ENCODE measurements at regions not wholly inside any gene's neighbourhood (a gene's known extent, or its start where the extent isn't known, plus 50 kb on each side); places are given as distances from the start of the nearest gene placed in this dataset.

DNA sequence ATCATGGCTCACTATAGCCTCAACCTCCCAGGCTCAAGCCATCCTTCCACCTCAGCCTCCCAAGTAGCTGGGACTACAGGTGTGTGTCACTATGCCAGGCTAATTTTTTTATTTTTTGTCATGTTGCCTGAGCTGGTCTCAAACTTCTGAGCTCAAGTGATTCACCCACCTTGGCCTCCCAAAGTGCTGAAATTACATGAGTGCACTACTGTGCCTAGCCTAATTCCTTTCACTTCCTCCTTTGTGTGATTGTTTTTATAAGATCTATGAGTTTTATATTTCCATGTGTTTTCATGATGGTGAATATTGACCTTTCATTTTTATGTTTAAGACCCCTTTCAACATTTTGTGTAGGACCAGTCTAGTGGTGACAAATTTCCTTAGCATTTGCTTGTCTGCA is 55.2 kb upstream of the IL12B start:
- Histone ChIP-seq H3K27me3 (ENCODE audit: control insufficient read depth, insufficient read depth, low read length) (no peaks in the 10 kb centered on the region), H3K36me3 (ENCODE audit: control insufficient read depth, insufficient read depth, low read length) (no peaks in the 10 kb centered on the region), H3K27ac (ENCODE audit: low read length) (no peak overlapping the region), H3K4me1 (ENCODE audit: control insufficient read depth, insufficient read depth, low read length) (no peaks in the 10 kb centered on the region), H3K9me3 (ENCODE audit: control insufficient read depth, low read depth, low read length) (peaks cover 18% of the 10 kb centered on the region), H3K4me3 (ENCODE audit: low read length) (no peak overlapping the region)
- no peak for DNase-seq

DNA sequence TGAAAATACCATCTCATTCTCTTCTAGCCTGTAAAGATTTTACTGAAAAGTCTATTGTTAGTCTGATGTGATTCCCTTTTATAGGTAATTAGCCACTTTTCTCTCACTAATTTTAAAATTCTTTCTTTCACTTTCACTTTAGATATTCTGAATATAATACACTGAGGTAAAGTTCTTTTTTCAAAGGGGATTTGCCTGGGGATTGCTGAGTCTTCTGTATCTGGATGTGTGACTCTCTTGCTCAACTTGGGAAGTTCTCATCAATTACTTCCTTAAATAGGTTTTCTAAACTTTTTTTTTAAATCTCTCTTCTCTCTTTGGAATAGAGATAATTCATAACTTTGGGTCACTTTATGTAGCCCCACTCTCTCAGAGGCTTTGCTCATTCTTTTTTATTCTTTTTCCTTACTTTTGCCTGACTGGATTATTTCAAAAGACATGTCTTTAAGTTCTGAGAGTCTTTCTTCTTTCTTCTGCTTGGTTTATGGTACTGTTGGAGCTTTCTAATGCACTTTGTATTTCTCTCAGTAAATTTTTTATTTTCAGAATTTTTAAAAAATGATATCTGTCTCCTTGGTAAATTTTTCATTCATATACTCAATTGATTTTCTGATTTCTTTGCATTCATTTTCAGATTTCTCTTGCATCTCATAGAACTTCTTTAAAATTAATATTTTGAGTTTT is 55.9 kb upstream of the IL12B start:
- DNase-seq, result no peak
- Histone ChIP-seq H3K4me1 (ENCODE audit: control insufficient read depth, insufficient read depth, low read length) (no peaks in the 10 kb centered on the region), H3K27ac (ENCODE audit: low read length) (no peak overlapping the region), H3K36me3 (ENCODE audit: control insufficient read depth, insufficient read depth, low read length) (no peaks in the 10 kb centered on the region), H3K9me3 (ENCODE audit: control insufficient read depth, low read depth, low read length) (peaks cover 18% of the 10 kb centered on the region), H3K27me3 (ENCODE audit: control insufficient read depth, insufficient read depth, low read length) (no peaks in the 10 kb centered on the region), H3K4me3 (ENCODE audit: low read length) (no peak overlapping the region)

- Histone ChIP-seq H3K36me3 (ENCODE audit: control insufficient read depth, insufficient read depth, low read length) (no peaks in the 10 kb centered on the region), H3K4me3 (ENCODE audit: low read length) (no peak overlapping the region), H3K27me3 (ENCODE audit: control insufficient read depth, insufficient read depth, low read length) (peaks cover 5% of the 10 kb centered on the region), H3K9me3 (ENCODE audit: control insufficient read depth, low read depth, low read length) (no peaks in the 10 kb centered on the region), H3K27ac (ENCODE audit: low read length) (no peak overlapping the region), H3K4me1 (ENCODE audit: control insufficient read depth, insufficient read depth, low read length) (no peaks in the 10 kb centered on the region)
- 67% methylated on average over 1 of the region's 2 CpGs for WGBS (ENCODE audit: insufficient coverage, low lambda C conversion rate)
- DNase-seq, result no peak
These were observed 62.6 kb upstream of the IL12B start for GRCh38 chr5:159392871-159393270.

DNA sequence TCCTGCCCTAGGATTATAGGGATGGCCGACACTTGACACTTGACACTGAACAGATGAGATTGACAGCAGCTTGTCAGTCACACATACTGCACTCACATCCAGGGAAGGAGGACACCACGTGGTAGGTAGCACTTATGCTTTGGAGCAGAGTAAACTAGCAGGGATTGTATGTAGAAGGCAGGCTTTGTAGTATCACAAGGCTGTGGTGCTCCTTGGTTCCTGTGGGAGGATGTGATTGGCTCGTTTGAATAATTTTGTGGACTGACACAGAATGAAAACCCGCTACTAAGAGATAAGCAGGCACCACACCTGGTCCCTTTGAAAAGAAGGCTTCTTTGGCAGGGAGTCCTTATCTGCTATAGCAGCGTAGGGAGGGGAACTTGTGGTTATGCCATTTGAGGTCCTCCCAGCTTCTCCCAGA is 63.6 kb upstream of the IL12B start:
- no peak for DNase-seq
- peaks cover 5% of the 10 kb centered on the region for H3K27me3 ChIP-seq (ENCODE audit: control insufficient read depth, insufficient read depth, low read length)
- WGBS (ENCODE audit: insufficient coverage, low lambda C conversion rate), result no CpG with 5 or more reads among the region's 5 CpGs
- no peak overlapping the region for H3K4me3 ChIP-seq (ENCODE audit: low read length)
- H3K9me3 ChIP-seq (ENCODE audit: control insufficient read depth, low read depth, low read length), result no peaks in the 10 kb centered on the region
- H3K4me1 ChIP-seq (ENCODE audit: control insufficient read depth, insufficient read depth, low read length), result no peaks in the 10 kb centered on the region
- H3K27ac ChIP-seq (ENCODE audit: low read length), result no peak overlapping the region
- no peaks in the 10 kb centered on the region for H3K36me3 ChIP-seq (ENCODE audit: control insufficient read depth, insufficient read depth, low read length)

DNA sequence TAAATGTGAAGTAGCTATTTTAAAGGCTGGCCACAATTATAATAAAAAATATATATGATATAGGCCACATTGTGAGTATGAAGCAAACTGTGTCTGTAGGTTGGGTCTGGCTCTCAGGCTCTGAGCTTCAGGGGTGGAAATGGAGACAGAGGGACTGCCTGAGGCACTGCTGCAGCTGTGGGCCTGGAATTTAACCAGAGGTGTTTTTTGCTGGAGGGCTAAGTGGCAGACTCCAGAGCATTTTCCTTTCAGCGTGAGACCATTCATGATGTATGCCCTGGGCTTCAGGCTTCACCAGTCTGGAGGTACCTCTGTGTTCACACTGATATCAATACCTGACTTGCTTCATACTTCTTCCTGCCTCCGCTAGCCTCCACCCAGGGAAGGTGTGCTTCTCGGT is 64.9 kb upstream of the IL12B start:
- Histone ChIP-seq H3K9me3 (ENCODE audit: control insufficient read depth, low read depth, low read length) (no peaks in the 10 kb centered on the region), H3K27me3 (ENCODE audit: control insufficient read depth, insufficient read depth, low read length) (peaks cover 5% of the 10 kb centered on the region), H3K27ac (ENCODE audit: low read length) (no peak overlapping the region), H3K4me1 (ENCODE audit: control insufficient read depth, insufficient read depth, low read length) (no peaks in the 10 kb centered on the region), H3K4me3 (ENCODE audit: low read length) (no peak overlapping the region), H3K36me3 (ENCODE audit: control insufficient read depth, insufficient read depth, low read length) (no peaks in the 10 kb centered on the region)
- WGBS (ENCODE audit: insufficient coverage, low lambda C conversion rate), result no CpG with 5 or more reads among the region's 3 CpGs
- DNase-seq, result no peak

DNA sequence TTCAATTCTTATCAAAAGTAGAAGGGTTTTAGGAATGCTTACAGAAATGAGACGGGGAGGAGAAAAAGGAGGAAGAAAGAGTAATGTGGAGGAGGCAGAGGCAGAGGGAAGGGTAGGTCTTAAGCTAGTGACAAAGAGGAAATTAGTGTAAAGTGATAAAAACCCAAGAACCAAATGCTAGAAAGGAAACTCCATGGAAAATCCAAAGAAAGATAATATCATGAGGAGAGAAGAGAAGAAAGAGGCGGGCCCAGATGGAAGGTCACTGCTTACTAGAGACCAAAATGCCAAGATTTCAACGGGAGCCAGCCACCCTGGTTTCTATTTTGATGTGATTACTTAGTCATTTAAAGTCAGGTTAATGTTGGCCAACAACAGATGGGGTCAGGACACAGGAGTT is 68.6 kb upstream of the IL12B start:
- H3K4me1 ChIP-seq (ENCODE audit: control insufficient read depth, insufficient read depth, low read length), result no peaks in the 10 kb centered on the region
- H3K9me3 ChIP-seq (ENCODE audit: control insufficient read depth, low read depth, low read length), result no peaks in the 10 kb centered on the region
- 50% methylated on average over 2 of the region's 3 CpGs for WGBS (ENCODE audit: insufficient coverage, low lambda C conversion rate)
- peaks cover 5% of the 10 kb centered on the region for H3K27me3 ChIP-seq (ENCODE audit: control insufficient read depth, insufficient read depth, low read length)
- no peaks in the 10 kb centered on the region for H3K36me3 ChIP-seq (ENCODE audit: control insufficient read depth, insufficient read depth, low read length)
- H3K4me3 ChIP-seq (ENCODE audit: low read length), result no peak overlapping the region
- no peak overlapping the region for H3K27ac ChIP-seq (ENCODE audit: low read length)
- no peak for DNase-seq

DNA sequence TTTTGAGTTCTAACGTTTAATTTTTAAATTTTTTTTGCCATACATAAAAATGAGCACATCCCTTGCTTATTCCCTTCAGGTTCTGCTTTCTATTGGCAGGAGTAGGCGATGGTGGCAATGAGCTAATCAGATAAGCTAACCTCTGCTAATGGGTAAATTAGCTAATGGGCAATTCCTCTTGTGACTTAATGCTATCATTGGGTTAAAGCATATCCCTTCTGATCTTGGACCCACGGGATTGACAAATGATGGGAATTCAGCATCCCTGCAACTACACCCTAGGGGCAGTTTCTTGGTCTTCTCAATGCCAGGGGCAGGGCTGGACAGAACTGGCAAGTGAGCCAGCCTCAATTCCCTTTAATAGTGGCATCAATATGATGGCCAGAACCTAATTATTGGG is 70.2 kb upstream of the IL12B start:
- no peaks in the 10 kb centered on the region for H3K9me3 ChIP-seq (ENCODE audit: control insufficient read depth, low read depth, low read length)
- no peak for DNase-seq
- WGBS (ENCODE audit: insufficient coverage, low lambda C conversion rate), result no CpG with 5 or more reads among the region's 3 CpGs
- H3K27ac ChIP-seq (ENCODE audit: low read length), result no peak overlapping the region
- no peak overlapping the region for H3K4me3 ChIP-seq (ENCODE audit: low read length)
- no peaks in the 10 kb centered on the region for H3K36me3 ChIP-seq (ENCODE audit: control insufficient read depth, insufficient read depth, low read length)
- peaks cover 2% of the 10 kb centered on the region for H3K27me3 ChIP-seq (ENCODE audit: control insufficient read depth, insufficient read depth, low read length)
- H3K4me1 ChIP-seq (ENCODE audit: control insufficient read depth, insufficient read depth, low read length), result no peaks in the 10 kb centered on the region

DNA sequence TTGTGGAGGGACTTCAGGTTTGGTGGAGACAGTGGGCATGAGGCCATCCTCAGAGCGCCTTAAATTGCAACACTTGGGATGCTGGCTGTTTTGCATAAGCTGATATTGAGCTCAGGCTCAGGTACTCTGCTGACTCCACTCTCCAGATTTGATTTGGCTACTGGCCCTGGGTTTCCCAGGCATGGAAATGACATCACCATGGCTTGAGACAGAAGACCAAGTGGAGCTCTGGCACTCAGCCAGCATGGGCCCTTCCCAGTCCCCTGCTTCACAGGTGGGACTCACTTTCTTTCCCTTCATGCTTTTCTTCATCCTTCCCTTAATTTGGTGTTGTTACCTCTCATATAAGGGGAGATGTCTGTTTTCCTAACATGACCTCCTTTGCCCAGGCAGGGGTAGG is 72.0 kb upstream of the IL12B start:
- Histone ChIP-seq H3K27ac (ENCODE audit: low read length) (no peak overlapping the region), H3K36me3 (ENCODE audit: control insufficient read depth, insufficient read depth, low read length) (no peaks in the 10 kb centered on the region), H3K27me3 (ENCODE audit: control insufficient read depth, insufficient read depth, low read length) (peaks cover 3% of the 10 kb centered on the region), H3K4me3 (ENCODE audit: low read length) (no peak overlapping the region), H3K9me3 (ENCODE audit: control insufficient read depth, low read depth, low read length) (no peaks in the 10 kb centered on the region), H3K4me1 (ENCODE audit: control insufficient read depth, insufficient read depth, low read length) (no peaks in the 10 kb centered on the region)
- no peak for DNase-seq
- WGBS (ENCODE audit: insufficient coverage, low lambda C conversion rate), result no CpG with 5 or more reads among the region's 1 CpG

DNA sequence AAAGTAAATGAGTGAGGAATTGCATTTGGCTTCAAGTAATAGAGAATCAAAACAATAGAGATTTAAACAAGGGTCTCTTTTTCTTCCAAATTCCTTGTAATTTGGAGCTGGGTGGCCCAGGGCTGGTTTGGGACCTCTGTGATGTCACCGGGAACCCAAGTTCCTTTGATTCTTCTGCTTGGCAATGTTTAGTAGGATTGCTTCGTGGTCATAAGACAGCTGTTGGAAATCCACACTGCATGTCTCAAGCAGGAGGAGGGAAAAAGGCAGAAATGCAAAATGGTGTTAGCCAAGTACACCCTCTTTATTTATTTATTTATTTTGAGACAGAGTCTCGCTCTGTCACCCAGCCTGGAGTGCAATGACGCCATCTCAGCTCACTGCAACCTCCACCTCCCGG is 72.6 kb upstream of the IL12B start:
- Histone ChIP-seq H3K27ac (ENCODE audit: low read length) (no peak overlapping the region), H3K36me3 (ENCODE audit: control insufficient read depth, insufficient read depth, low read length) (no peaks in the 10 kb centered on the region), H3K4me3 (ENCODE audit: low read length) (no peak overlapping the region), H3K27me3 (ENCODE audit: control insufficient read depth, insufficient read depth, low read length) (peaks cover 5% of the 10 kb centered on the region), H3K9me3 (ENCODE audit: control insufficient read depth, low read depth, low read length) (no peaks in the 10 kb centered on the region), H3K4me1 (ENCODE audit: control insufficient read depth, insufficient read depth, low read length) (no peaks in the 10 kb centered on the region)
- no CpG with 5 or more reads among the region's 5 CpGs for WGBS (ENCODE audit: insufficient coverage, low lambda C conversion rate)
- no peak for DNase-seq

DNA sequence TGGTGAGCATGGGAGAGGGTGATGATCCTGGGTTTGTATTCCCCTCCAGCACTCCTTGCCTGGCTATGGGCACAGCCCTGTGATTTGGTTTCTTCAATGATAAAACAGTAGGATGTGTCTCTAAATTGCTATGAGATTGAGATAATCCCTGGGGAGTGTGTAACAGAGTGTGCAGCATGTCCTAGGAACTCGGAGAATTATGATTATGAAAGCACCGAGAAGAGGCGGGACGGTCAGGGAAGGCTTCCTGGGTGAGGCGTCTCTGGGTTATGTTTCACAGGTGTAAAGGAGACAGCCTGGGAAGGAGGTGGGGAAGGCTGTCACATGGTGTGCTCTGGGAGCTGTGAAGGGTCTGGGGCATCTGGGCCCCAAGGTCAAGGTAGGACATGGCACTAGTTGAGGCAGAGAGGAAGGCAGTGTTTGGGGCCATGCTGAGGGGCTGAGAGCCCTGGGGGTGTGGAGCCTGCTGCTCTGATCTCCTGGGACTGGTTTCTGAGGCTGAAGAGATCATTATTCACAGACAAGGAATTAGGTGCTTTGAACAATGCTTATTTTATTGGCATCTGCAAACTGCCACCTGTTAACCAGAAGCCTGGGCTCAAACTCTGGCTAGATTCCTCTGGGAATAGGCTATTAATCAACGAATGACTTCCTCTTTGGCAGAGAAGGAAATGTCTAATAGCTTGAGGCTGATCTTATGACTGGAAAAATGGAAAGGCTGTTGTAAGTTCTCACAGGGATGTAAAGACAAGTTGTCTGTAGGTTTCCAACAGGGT is 73.8 kb upstream of the IL12B start:
- Histone ChIP-seq H3K36me3 (ENCODE audit: control insufficient read depth, insufficient read depth, low read length) (no peaks in the 10 kb centered on the region), H3K4me3 (ENCODE audit: low read length) (no peak overlapping the region), H3K4me1 (ENCODE audit: control insufficient read depth, insufficient read depth, low read length) (no peaks in the 10 kb centered on the region), H3K9me3 (ENCODE audit: control insufficient read depth, low read depth, low read length) (no peaks in the 10 kb centered on the region), H3K27me3 (ENCODE audit: control insufficient read depth, insufficient read depth, low read length) (peaks cover 6% of the 10 kb centered on the region), H3K27ac (ENCODE audit: low read length) (no peak overlapping the region)
- no CpG with 5 or more reads among the region's 6 CpGs for WGBS (ENCODE audit: insufficient coverage, low lambda C conversion rate)
- no peak for DNase-seq

DNA sequence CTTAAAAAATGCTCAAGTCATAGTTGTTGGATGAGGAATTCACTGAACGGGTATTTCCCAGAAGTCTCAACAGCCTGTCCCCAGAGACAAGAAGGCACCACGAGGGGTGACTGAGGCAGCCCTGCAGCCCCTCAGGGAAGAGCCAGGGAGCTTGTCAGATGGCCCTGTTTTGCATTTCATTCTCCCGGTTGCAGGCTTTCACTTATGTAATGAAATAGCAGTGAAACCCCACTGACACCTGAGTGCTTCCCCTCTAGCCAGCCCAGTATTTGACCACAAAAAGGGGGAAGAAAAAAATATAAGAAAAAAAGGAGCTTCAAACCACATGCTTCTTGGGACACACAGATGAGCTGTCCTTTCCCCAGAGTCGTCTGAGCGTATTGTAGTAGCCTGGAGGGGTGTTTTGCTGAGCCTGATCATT is 75.3 kb upstream of the IL12B start:
- Histone ChIP-seq H3K4me1 (ENCODE audit: control insufficient read depth, insufficient read depth, low read length) (no peaks in the 10 kb centered on the region), H3K27ac (ENCODE audit: low read length) (no peak overlapping the region), H3K36me3 (ENCODE audit: control insufficient read depth, insufficient read depth, low read length) (no peaks in the 10 kb centered on the region), H3K4me3 (ENCODE audit: low read length) (no peak overlapping the region), H3K9me3 (ENCODE audit: control insufficient read depth, low read depth, low read length) (no peaks in the 10 kb centered on the region), H3K27me3 (ENCODE audit: control insufficient read depth, insufficient read depth, low read length) (peaks cover 6% of the 10 kb centered on the region)
- no peak for DNase-seq
- no CpG with 5 or more reads among the region's 5 CpGs for WGBS (ENCODE audit: insufficient coverage, low lambda C conversion rate)

Measured in large intestine (tissue), 3 donors.